MV-4-11 (cell line): ENCODE measurements at regions not wholly inside any gene's neighbourhood (a gene's known extent, or its start where the extent isn't known, plus 50 kb on each side); places are given as distances from the start of the nearest gene placed in this dataset.

ENCODE experiments used
- DNase-seq: peaks from one replicate; lab custom pipeline; 2025; lab: John Stamatoyannopoulos, UW

- no peak for DNase-seq
These were observed 50.1 kb upstream of the ADRA2C start for GRCh38 chr4:3715855-3716630.

- DNase-seq = no peak
These were observed 50.9 kb upstream of the ADRA2C start for GRCh38 chr4:3715061-3715854.

- no peak for DNase-seq
These were observed 51.6 kb upstream of the ADRA2C start for GRCh38 chr4:3714642-3715001.

GRCh38 chr4:3713817-3714641 is 52.2 kb upstream of the ADRA2C start:
- DNase-seq = no peak

- DNase-seq = no peak
These were observed 52.8 kb upstream of the ADRA2C start for GRCh38 chr4:3713346-3713745.

- no peak for DNase-seq
These were observed 53.2 kb upstream of the ADRA2C start for GRCh38 chr4:3712936-3713335.

- no peak for DNase-seq
These were observed 53.9 kb upstream of the ADRA2C start for GRCh38 chr4:3712112-3712805.

GRCh38 chr4:3711183-3712111 is 54.7 kb upstream of the ADRA2C start:
- no peak for DNase-seq

GRCh38 chr4:3710451-3711182 is 55.6 kb upstream of the ADRA2C start:
- DNase-seq = no peak

- no peak for DNase-seq
These were observed 56.2 kb upstream of the ADRA2C start for GRCh38 chr4:3709846-3710441.

- no peak for DNase-seq
These were observed 56.9 kb upstream of the ADRA2C start for GRCh38 chr4:3709061-3709845.

- DNase-seq = no peak
These were observed 57.6 kb upstream of the ADRA2C start for GRCh38 chr4:3708611-3709010.

- peak; percentile 96 for DNase-seq
These were observed 58.1 kb upstream of the ADRA2C start for GRCh38 chr4:3708103-3708510.

- no peak for DNase-seq
These were observed 58.6 kb upstream of the ADRA2C start for GRCh38 chr4:3707423-3708102.

GRCh38 chr4:3706565-3707422 is 59.4 kb upstream of the ADRA2C start:
- DNase-seq = no peak

GRCh38 chr4:3706111-3706511 is 60.1 kb upstream of the ADRA2C start:
- DNase-seq = no peak

- DNase-seq = no peak
These were observed 60.8 kb upstream of the ADRA2C start for GRCh38 chr4:3705236-3705987.
